Upper lobe of right lung (tissue), 1 donor: ENCODE measurements at regions not wholly inside any gene's neighbourhood (a gene's known extent, or its start where the extent isn't known, plus 50 kb on each side); places are given as distances from the start of the nearest gene placed in this dataset.

ENCODE experiments used
- ATAC-seq: fragments of 200-7000 bp; cut with Tn5 transposase; one replicate; pipeline ENCODE4 v1.9.1; 2020; ENCODE audit warnings: mild to moderate bottlenecking, moderate library complexity
- DNase-seq: peaks from one replicate; pipeline ENCODE4 v3.0.0-alpha.2; 2020
- H3K27ac ChIP-seq: fragments of 200-600 bp; one replicate; pipeline ENCODE4 v1.8.0; 2022
- H3K27me3 ChIP-seq: fragments of 200-600 bp; one replicate; pipeline ENCODE4 v1.8.0; 2022; ENCODE audit warnings: mild to moderate bottlenecking
- H3K36me3 ChIP-seq: fragments of 200-600 bp; one replicate; pipeline ENCODE4 v1.8.0; 2022
- H3K4me1 ChIP-seq: fragments of 200-600 bp; one replicate; pipeline ENCODE4 v1.8.0; 2022
- H3K4me3 ChIP-seq: fragments of 200-600 bp; one replicate; pipeline ENCODE4 v1.8.0; 2022; ENCODE audit warnings: mild to moderate bottlenecking
- H3K9me3 ChIP-seq: fragments of 200-600 bp; one replicate; pipeline ENCODE4 v1.8.0; 2022
- CTCF ChIP-seq: fragments of 200-600 bp; IDR thresholded peaks from one replicate; pipeline ENCODE4 v1.8.0; 2022; ENCODE audit warnings: antibody characterized with exemption
- intact Hi-C: fragments of 100-400 bp; cut with DNase I; formaldehyde crosslinking; loops from one replicate; pipeline ENCODE4 v1.11.0; 2022
- donor health status: DM: no; HTN: yes; CAD: no; lungs with severe emphysema.

GRCh38 chr2:195122653-195123052 is 534.4 kb upstream of the SLC39A10 start:
- Histone ChIP-seq H3K4me1 (no peaks in the 10 kb centered on the region), H3K27me3 (no peaks in the 10 kb centered on the region), H3K36me3 (no peaks in the 10 kb centered on the region), H3K4me3 (no peak overlapping the region), H3K9me3 (no peaks in the 10 kb centered on the region), H3K27ac (no peak overlapping the region)
- intact Hi-C loops, result no loop called here
- TF ChIP-seq CTCF, result no peak
- DNase-seq (no peak), ATAC-seq (no peak)

DNA sequence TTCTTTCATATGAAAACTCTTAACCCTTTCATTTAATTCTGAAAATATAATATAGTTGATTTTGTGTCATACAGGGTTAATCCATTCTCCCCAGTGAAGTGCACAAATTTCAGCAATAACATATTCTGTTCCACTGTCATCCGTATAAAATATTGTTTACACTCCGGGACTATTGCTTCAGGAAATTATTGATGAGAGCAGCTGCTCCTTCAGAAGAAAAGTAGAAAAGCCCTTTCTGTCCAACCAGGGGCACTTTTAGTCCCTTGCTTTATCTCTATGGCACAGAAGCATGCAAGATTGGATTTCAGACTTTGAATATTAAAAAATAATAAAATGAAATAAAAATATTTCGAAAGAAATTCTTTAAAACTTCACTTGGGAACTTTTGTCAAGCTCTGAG is 535.7 kb upstream of the SLC39A10 start:
- Histone ChIP-seq H3K4me1 (no peaks in the 10 kb centered on the region), H3K27me3 (no peaks in the 10 kb centered on the region), H3K27ac (no peak overlapping the region), H3K36me3 (no peaks in the 10 kb centered on the region), H3K4me3 (no peak overlapping the region), H3K9me3 (no peaks in the 10 kb centered on the region)
- ATAC-seq, result no peak
- DNase-seq, result no peak
- no peak for TF ChIP-seq CTCF
- intact Hi-C loops, result no loop called here

GRCh38 chr2:195119231-195119630 is 537.8 kb upstream of the SLC39A10 start:
- DNase-seq (no peak), ATAC-seq (no peak)
- no peaks in the 10 kb centered on the region for H3K27me3 ChIP-seq
- no peaks in the 10 kb centered on the region for H3K4me1 ChIP-seq
- intact Hi-C loops, result no loop called here
- TF ChIP-seq CTCF, result no peak
- no peak overlapping the region for H3K4me3 ChIP-seq
- no peak overlapping the region for H3K27ac ChIP-seq
- H3K9me3 ChIP-seq, result no peaks in the 10 kb centered on the region
- no peaks in the 10 kb centered on the region for H3K36me3 ChIP-seq

DNA sequence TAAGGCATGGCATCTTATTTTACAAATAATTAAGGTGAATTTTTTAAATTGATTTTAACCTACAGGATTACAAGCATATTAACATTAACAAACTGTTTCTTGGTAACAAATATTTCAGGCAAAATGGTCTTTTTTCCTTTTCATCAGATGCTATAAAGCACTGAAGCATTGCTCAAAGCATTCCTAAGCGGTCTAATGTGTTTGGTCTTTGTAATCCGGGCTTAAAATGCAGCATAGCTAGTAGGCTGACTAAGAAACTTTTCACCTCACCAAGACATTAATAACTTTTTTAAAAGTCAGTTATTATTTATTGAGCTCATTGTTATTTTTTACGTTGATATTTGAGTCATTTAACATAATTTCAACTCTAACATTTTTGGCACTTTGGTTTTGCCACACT is 538.8 kb upstream of the SLC39A10 start:
- H3K9me3 ChIP-seq, result no peaks in the 10 kb centered on the region
- H3K4me1 ChIP-seq, result no peaks in the 10 kb centered on the region
- TF ChIP-seq CTCF, result no peak
- H3K27me3 ChIP-seq, result no peaks in the 10 kb centered on the region
- H3K27ac ChIP-seq, result no peak overlapping the region
- H3K4me3 ChIP-seq, result no peak overlapping the region
- H3K36me3 ChIP-seq, result no peaks in the 10 kb centered on the region
- no peak for DNase-seq
- ATAC-seq, result no peak
- intact Hi-C loops, result no loop called here

- no peak for ATAC-seq
- no peak for DNase-seq
- no peaks in the 10 kb centered on the region for H3K36me3 ChIP-seq
- H3K9me3 ChIP-seq, result no peaks in the 10 kb centered on the region
- H3K4me1 ChIP-seq, result no peaks in the 10 kb centered on the region
- intact Hi-C loops, result no loop called here
- H3K27me3 ChIP-seq, result no peaks in the 10 kb centered on the region
- no peak for TF ChIP-seq CTCF
- no peak overlapping the region for H3K27ac ChIP-seq
- H3K4me3 ChIP-seq, result no peak overlapping the region
These were observed 540.0 kb upstream of the SLC39A10 start for GRCh38 chr2:195117011-195117410.

DNA sequence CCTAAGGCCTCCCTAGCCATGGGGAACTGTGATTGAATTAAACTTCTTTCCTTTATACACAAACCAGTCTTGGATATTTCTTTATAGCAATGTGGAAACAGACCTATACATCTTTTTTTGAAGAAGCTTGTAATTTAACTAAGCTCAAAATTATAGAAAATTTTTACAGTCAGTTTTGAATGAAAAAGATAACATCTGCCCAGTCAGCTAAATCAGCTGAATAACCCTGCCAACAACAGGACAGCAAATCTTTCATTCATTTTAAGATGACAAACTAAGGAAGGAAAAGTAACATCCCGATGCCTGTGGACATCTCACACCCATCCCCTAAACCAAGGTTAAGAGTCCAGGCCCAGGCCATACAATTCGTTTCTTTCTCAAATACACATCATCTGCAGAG is 541.3 kb upstream of the SLC39A10 start:
- no peaks in the 10 kb centered on the region for H3K4me1 ChIP-seq
- no peak overlapping the region for H3K4me3 ChIP-seq
- no peak overlapping the region for H3K27ac ChIP-seq
- H3K36me3 ChIP-seq, result no peaks in the 10 kb centered on the region
- no peak for TF ChIP-seq CTCF
- H3K9me3 ChIP-seq, result no peaks in the 10 kb centered on the region
- H3K27me3 ChIP-seq, result no peaks in the 10 kb centered on the region
- intact Hi-C loops, result no loop called here
- ATAC-seq (no peak), DNase-seq (no peak)
